Posterior vena cava (tissue), 2 donors: ENCODE measurements at regions not wholly inside any gene's neighbourhood (a gene's known extent, or its start where the extent isn't known, plus 50 kb on each side); places are given as distances from the start of the nearest gene placed in this dataset.

ENCODE experiments used
- DNase-seq: peaks from one replicate; pipeline ENCODE4 v3.0.0-alpha.2; 2020; ENCODE audit warnings: low spot score
- intact Hi-C, 2 donors: fragments of 100-400 bp; cut with DNase I; formaldehyde crosslinking; loops; one replicate each; pipeline versions ENCODE4 v1.14.1 to v1.14.2; 2022 to 2023
- donor health status: DM: yes; HTN: yes; CAD: no.
- donor health status: DM: yes; HTN: yes; CAD: no.

DNA sequence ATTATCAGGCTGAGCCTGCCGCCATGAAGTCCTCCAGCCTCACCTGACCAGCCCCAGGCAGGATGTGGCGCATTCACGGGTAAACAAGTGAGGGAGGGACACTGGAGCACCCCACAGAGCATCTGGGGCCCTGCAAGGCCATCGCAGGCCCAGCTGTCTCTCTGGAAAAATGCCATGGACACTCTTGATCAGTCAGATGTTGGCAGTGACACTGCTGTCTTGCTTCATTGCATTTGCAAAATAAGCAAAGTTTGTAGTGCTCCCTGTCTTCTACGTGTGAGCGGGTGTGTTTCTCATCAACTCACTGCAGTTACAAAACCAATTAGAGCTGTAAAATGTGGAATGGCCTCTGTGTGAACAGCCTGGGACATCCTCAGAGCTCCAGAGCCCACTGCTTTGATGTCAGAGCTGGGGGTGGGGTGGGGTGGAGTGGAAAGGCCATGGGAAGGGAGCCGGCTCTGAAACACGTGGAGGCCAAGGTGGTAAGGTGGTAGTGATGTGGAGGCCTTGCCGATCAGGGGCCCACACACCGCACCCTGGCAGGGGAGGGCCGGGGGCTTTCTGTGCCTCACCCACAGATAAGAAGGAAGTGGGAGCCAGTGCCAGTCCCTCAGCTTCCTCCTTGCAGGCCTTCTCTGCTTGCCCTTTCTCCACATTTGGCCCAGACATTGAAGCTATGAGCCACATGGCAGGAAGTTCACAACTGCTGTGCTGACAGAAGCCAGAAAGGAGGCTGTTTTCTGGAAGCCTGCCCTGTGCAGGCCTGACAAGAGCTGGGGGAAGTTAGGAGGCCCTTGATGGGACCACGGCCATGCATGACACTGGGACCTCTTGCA lies 254.9 kb downstream of the RHOU start:
- DNase-seq: peak; percentile 90
- intact Hi-C loops: no loop called here

- DNase-seq: peak; percentile 79
Observed at GRCh38 chr1:228990906-228991569, 255.8 kb downstream of the RHOU start.

GRCh38 chr1:228992044-228992443 lies 256.8 kb downstream of the RHOU start:
- DNase-seq: no peak
- intact Hi-C loops: no loop called here

More at GRCh38 chr1:228990906-228991569, 255.8 kb downstream of the RHOU start:
- intact Hi-C loops: no loop called here

GRCh38 chr1:228992907-228993535 lies 257.7 kb downstream of the RHOU start:
- intact Hi-C loops: no loop called here

DNA sequence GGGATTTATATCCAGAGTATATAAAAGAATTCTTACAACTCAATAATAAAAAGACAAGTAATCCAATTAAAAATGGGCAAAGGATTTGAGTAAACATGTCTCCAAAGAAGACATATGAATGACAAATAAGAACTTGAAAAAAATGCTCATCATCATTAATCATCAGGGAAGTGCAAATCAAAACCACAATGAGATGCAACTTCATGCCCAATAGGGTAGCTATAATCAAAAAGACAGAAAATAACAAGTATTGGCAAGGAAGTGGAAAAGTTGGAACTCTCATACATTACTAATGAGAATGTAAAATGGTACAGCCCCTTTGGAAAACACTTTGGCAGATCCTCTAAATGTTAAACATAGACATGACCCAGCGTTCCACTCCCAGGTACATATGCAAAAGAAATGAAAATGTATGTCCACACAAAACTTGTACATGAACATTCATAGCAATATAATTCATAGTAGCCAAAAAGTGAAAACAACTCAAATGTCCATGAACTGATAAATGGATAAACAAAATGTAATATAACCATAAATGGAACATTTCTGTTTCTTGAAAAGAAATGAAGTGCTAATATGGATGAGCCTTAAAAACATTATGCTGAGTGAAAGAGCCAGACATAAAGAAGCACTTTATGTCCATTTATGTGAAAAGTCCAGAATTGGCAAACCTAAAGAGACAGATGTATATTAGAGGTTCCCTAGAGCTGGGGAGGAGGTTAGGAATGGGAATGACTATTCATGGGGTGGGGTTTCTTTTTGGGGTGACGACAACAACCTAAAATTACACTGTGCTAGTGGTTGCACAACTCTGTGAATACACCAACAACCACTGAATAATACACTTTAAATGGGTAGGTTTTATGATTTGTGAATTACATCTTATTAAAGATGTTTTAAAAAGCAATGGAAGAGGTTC lies 259.7 kb downstream of the RHOU start:
- intact Hi-C loops: no loop called here
- DNase-seq: no peak

More at GRCh38 chr1:228992907-228993535, 257.7 kb downstream of the RHOU start:
- no peak for DNase-seq

DNA sequence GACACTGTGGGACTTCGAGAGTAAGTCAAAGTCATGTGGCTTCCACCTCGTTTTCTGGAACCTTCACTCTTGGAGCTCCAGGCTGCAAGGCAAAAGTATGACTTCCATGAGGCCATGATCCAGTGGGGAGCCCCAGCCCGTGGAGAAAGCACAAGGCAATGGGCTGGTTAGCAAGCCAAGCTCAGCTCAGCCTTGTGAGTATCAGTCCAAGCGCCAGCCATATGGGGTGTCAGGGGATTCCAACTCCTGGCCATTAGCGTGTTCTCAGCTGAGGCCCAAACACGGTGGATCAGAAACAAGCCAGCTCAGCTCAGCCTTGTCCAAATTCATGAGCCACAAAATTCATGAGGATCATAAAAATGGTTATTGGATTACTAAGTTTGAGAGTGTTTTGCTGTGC lies 261.0 kb downstream of the RHOU start:
- peak; percentile 78 for DNase-seq
- intact Hi-C loops: no loop called here

DNA sequence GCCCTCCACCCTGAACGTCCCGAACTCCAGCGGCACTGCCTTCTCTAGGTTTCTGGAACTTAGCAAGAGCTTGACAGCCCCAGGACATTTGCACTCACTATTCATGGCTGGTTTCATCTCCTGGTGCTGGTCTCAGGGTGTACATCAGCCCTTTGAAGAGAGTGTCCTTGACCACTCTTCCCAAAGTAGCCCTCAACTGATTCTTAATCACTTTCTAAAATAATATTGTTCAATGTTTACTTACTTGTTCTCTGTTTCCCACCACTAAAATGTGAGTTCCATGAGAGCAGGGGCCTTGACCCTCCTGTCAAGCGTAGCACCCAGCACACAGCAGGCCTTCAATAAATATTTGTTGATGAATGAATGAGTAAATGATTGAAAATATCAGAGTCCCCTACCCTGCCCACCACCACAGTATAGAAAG lies 262.5 kb downstream of the RHOU start:
- intact Hi-C loops: no loop called here
- peak; percentile 20 for DNase-seq

GRCh38 chr1:228998179-228998578 lies 262.9 kb downstream of the RHOU start:
- intact Hi-C loops: no loop called here

GRCh38 chr1:228999446-229000170 lies 264.3 kb downstream of the RHOU start:
- intact Hi-C loops: loop anchor here in 1 of 2 donors (10.0 kb wide), 1 partner anchor 95 kb away; no protein-coding TSS in a partner anchor

More at GRCh38 chr1:228998179-228998578, 262.9 kb downstream of the RHOU start:
- DNase-seq: peak; percentile 73

DNA sequence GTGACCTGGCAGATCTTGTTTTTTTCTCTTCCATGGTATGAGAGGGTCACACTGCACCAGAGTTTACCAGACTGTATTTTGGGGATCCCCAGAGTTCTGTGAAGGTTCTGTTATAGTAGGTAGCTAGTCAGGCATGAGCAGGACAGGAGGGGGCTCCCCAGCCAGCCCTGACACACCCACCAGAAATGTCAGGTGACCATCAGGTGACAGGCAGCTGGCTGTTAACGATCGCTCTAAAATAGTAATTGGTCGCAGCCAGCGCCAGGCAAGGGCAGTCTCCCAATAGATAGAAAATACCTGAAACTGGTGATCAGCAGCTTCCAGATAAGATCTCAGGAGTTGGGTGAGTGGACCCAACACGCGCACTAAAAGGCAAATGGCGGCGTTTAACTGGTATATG lies 264.9 kb downstream of the RHOU start:
- intact Hi-C loops: loop anchor here in 1 of 2 donors (10.0 kb wide), 1 partner anchor 95 kb away; no protein-coding TSS in a partner anchor
- DNase-seq: no peak

More at GRCh38 chr1:228999446-229000170, 264.3 kb downstream of the RHOU start:
- DNase-seq: peak; percentile 7

GRCh38 chr1:229001467-229002011 lies 266.3 kb downstream of the RHOU start:
- intact Hi-C loops: loop anchor here in 1 of 2 donors (10.0 kb wide), 1 partner anchor 93 kb away; no protein-coding TSS in a partner anchor
- no peak for DNase-seq

DNA sequence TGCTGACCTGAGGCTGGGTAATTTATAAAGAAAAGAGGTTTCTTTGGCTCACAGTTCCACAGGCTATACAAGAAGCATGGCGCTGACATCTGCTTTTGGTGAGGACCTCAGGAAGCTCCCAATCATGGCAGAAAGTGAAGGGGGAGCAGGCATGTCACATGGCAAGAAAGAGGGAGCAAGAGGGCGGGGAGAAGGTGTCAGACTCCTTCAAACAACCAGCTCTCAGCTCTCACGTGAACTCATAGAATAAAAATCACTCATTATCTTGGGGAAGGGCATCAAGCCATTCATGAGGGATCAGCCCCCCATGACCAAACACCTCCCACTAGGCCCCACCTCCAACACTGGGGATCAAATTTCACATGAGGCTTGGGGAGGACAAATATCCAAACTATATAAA lies 266.8 kb downstream of the RHOU start:
- intact Hi-C loops: loop anchor here in 1 of 2 donors (10.0 kb wide), 1 partner anchor 93 kb away; no protein-coding TSS in a partner anchor
- no peak for DNase-seq

- DNase-seq: no peak
- intact Hi-C loops: loop anchor here in 1 of 2 donors (10.0 kb wide), 1 partner anchor 92 kb away; no protein-coding TSS in a partner anchor
Observed at GRCh38 chr1:229002451-229002960, 267.2 kb downstream of the RHOU start.

- intact Hi-C loops: loop anchor here in 1 of 2 donors (10.0 kb wide), 1 partner anchor 91 kb away; no protein-coding TSS in a partner anchor
- no peak for DNase-seq
Observed at GRCh38 chr1:229003233-229004031, 267.5 kb upstream of the RAB4A start.

DNA sequence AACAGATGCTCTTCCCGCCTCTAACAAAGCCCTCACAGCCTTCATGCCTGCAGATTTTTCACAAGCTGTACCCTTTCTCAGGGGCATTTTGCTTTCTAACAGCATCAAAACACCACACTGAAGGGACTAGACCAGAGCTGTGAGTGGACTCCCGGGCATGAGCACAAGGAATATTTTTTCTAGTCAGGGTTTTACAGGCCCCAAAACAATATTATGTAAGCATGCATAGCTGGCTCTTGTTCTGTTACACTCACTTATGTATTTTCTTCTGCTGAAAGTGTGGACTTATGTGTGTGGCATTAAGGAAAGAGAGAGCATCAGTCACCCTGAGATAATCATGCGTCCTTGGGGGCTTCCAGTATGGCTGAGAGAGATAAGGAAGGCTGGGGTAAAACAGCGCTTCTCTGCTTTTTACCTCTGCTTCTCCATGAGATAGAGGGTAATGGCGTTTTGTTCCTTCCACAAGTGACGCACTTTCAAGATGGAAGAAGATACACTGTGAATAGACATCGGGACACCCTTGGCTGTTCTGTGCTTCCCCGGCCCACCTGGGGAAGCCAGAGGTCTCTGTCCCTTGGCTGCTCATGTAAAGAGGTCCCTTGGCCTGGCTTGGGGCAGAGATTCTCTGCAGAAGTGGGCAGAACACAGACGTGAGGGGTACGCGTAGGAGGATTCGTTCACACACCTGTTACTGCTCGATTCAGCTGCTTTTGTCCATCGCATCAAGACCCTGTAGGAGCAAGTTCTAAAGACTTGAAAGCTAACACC lies 266.7 kb upstream of the RAB4A start:
- intact Hi-C loops: loop anchor here in 1 of 2 donors (10.0 kb wide), 1 partner anchor 91 kb away; no protein-coding TSS in a partner anchor
- no peak for DNase-seq

DNA sequence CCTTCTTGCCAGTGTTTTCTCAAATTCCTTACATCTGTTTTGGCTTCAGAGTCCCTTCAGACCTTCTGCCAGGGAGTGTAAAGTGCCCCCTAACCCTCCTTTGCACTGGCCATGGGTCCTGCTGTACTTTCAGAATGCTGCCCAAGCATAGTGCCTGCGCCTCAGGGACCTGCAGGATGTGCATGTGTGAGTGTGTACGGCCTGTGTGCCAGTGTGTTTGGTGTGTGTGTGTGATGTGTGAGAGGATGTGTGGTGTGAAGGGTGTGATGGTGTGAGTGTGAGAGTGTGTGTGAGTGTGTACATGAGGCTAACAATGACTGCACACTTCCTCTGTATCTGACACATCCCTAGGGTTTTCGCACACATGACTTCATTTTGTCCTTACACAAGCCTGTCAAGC lies 265.8 kb upstream of the RAB4A start:
- DNase-seq: no peak
- intact Hi-C loops: loop anchor here in 1 of 2 donors (10.0 kb wide), 1 partner anchor 90 kb away; no protein-coding TSS in a partner anchor
